NCI-H128 (cell line): ENCODE measurements at regions not wholly inside any gene's neighbourhood (a gene's known extent, or its start where the extent isn't known, plus 50 kb on each side); places are given as distances from the start of the nearest gene placed in this dataset.

Experiments
- DNase-seq: peaks from one replicate; lab custom pipeline; 2025; ENCODE audit not compliant: unreplicated experiment; lab: John Stamatoyannopoulos, UW

GRCh38 chr6:14934844-14935243 lies 311.0 kb upstream of the JARID2 start:
- no peak for DNase-seq

DNA sequence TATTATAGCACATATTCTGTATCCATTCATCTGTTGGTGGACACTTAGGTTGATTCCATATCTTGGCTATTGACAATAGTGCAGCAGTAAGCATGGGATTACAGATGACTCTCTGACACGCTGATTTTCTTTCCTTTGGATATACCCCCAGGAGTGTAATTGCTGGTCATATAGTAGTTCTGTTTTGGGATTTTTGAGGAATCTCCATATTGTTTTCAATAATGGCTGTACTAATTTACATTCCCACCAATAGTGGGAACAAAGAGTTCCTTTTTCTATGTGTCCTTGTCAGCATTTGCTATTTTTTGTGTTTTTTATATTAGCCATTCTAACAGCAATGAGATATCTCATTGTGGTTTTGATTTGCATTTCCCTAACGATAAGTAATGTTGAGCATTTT lies 309.0 kb upstream of the JARID2 start:
- no peak for DNase-seq

- no peak for DNase-seq
Measured at GRCh38 chr6:14943116-14943515, 302.8 kb upstream of the JARID2 start.

- no peak for DNase-seq
Measured at GRCh38 chr6:14944593-14944992, 301.3 kb upstream of the JARID2 start.

DNA sequence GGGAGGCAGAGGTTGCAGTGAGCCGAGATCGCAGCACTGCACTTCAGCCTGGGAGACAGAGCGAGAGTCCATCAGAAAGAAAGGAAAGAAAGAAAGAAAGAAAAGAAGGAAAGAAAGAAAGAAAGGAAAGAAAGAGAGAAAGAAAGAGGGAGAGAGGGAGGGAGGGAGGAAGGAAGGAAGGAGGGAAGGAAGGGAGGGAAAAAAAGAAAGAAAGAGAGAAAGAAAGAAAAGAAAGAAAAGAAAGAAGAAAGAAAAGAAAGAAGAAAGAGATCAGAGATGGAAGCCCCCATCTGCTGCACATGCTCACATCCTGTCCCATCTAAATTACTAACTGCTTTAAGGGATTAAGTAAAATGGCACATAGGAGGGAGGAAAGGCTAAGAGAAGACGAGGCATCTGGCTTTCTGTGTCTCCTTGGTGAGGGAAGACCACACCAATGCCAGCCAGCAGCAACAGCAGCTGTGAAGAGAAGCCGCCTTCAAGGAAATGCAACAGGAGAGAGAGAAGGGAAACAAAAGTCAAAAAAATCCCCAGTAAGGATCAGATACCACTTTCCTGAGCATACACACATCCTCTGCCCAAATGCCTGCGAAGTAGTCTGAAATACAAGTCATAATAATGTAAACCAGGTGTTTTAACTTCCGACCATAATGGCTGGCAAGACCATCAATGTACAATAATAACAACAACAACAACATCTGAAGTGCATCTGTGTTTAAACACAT lies 300.2 kb upstream of the JARID2 start:
- DNase-seq, result no peak

DNA sequence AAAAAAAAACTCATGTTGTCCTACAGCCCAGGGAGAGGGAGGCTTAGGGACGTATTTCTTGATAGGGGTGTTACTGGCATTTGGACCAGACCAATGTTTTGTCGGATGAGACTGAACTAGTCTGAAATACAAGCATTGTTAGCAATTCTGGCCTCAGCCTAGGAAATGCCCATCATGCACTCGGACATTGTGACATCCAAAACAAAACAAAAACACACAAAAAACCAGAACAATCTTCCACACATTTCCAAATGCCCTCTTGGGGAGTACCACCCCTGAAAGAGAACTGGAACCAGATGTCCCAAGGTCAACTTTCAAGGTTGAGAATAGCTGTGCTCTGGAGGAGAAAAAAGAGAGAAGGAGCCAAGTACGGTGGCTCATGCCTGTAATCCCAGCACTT lies 299.1 kb upstream of the JARID2 start:
- no peak for DNase-seq

GRCh38 chr6:14948586-14949245 lies 297.2 kb upstream of the JARID2 start:
- DNase-seq, result no peak

DNA sequence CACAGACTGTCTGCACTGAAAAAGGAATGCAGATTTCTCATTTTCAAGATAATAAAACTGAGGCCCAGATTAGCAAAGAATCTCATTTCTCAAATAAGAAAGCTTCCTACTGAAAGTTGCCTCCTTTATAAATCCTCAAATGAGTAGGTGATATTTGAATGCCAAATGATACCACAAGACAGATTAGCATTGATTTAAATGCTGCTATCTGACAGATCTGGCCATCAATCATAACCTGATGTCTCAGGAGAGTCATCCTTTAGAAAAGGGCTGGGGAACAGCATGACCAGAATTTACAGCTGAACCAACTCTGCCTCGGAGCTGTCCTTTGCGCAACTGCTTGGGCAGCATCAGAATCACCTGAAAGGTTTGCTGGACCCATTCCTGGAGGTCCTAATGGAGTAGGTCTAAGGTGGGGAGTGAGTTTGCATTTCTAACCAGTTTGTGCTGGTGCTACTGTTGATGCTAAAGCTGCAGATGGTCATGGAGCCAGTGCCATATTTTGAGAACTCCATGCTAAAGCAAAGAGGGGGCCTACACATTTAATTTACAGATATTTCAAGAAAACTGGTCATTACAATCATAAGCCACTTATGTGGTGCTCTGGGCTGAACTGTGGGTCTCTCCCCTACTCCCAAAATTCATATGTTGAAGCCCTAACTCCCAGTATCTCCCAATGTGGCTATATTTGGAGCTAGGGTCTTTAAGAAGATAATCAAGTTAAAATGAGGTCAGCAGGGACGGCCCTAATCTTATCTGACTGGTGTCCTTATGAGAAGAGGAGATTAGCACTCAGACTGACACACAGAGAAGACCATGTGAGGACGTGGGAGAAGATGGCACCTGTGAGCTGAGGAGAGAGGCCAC lies 295.5 kb upstream of the JARID2 start:
- DNase-seq, result no peak

DNA sequence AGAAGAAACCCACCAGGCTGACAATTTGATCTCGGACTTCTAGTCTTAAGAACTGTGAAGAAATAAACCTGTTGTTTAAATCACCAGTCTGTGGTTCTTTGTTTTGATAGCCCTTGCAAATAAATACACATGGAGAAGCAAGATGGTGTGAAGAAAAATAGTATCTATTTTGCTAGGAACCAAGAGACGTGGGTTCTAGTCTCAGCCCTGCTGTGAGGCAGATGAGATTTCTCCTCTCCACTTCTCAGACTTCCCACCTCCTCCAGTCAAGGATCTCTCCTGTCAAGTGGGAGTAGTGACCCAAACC lies 294.9 kb upstream of the JARID2 start:
- no peak for DNase-seq

- no peak for DNase-seq
Measured at GRCh38 chr6:14951704-14952103, 294.2 kb upstream of the JARID2 start.

GRCh38 chr6:14953836-14954235 lies 292.0 kb upstream of the JARID2 start:
- DNase-seq, result no peak

- DNase-seq, result no peak
Measured at GRCh38 chr6:14957355-14958059, 288.4 kb upstream of the JARID2 start.

DNA sequence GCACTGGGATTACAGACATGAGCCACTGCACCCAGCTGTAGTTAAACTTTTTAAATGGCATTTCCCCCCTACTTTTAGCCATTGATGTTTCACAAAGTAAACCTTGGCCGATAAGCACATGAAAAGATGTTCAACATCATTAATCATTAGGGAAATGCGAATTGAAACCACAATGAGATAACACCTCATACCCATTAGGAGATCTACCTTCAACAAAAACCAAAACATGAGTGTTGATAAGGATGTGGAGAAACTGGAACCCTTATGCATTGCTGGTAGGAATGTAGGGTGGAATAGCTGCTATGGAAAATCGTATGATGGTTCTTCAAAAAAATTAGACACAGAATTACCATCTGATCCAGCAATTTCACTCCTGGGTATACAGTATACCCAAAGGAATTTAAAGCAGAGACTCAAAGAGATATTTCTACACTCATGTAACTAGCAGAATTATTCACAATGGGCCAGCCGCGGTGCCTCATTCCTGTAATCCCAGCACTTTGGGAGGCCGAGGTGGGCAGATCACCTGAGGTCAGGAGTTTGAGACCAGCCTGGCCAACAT lies 286.5 kb upstream of the JARID2 start:
- DNase-seq, result no peak

DNA sequence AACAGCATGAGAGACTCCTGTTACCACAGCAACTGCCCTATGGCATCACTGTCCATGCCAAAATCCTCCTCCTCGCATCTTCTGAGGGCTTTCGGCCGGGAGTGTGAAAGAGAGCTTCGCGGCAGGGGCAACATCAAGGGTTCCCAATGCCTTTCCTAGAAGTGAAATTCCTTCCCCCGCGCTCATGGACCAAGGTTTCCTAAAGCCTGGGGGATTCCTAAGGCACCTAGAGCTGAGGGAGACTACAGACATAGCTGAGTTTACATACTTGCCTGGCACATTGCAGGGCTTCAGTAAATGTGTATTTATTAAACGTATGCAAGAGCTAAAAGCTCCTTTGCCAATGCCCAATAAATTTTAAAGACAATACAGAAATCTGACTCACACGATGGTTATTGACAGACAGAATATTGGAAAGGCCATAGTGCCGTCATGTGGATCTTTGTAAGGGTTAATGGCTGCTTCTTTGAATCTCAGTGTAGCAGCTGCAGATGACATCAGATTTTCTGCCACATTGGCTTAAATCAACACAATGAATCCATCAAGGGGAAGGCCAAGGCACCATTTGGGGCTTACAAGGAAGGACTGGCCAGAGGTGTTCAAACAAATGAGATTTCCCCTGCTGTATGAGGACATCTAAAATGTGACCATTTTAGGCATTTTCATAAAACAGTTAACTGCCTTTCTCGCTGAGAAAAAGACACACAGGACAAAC lies 281.2 kb upstream of the JARID2 start:
- DNase-seq, result no peak

GRCh38 chr6:14965424-14966075 lies 280.3 kb upstream of the JARID2 start:
- DNase-seq, result no peak

DNA sequence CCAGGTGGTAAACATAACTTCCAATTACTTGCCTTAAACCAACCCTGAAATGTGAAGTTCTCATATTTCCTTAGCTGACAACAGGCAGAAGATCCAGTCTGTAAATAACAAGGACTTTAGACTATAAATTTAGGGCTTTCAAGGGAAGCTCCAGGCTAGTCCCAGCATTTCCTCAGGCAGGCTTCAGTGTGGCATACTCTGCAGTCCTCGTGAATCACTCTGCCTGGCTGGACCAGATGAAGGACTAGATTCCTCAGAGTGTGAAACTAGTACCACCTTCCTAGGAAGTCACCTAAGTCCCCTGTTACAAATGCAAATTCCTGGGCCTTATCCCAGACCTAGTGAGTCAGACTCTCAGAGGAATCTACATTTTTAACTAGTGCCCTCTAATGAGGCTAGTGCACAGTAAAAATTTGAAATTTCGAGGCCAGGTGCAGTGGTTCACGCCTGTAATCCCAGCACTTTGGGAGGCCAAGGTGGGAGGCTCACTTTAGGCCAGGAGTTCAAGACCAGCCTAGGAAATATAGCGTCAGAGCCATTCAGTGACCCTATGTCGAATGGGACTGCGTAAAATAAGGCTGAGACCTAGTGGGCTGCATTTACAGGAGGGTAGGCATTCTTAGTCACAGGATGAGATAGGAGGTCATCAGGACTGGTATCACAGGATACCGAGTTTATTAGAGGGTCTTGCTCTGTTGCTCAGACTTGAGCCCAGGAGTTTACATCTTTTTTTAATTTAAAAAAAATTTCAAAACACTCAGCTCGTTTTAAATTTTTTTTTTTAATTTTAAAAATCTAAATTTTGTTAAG lies 279.6 kb upstream of the JARID2 start:
- no peak for DNase-seq

DNA sequence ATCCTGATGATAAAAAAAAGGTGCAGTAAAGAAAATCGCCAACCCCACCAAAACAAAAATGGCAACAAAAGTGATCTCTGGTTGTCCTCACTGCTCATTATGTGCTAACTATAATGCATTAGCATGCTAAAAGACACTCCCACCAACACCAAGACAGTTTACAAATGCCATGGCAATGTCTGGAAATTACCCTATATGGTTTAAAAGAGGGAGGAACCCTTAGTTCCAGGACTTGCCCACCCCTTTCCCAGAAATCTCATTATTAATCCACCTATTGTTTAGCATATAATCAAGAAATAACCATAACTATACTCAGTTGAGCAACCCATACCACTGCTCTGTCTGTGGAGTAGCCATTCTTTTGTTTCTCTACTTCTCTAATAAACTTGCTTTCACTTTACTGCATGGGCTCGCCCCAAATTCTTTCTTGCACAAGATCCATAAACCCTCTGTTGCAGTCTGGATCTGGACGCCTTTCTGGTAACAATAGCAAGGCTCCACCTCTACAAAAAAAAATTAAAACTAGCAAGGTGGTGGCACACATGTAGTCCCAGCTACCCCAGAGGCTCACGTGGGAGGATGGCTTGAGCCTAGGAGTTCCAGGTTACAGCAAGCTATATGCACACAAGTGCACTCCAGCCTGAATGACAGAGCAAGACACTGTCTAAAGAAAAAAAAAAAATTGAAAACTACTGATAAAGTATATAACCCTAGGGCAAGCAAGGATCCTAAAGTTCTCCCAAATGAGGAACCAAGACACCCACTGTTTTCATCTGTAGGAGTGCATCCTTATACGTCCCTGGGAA lies 278.8 kb upstream of the JARID2 start:
- DNase-seq, result no peak

DNA sequence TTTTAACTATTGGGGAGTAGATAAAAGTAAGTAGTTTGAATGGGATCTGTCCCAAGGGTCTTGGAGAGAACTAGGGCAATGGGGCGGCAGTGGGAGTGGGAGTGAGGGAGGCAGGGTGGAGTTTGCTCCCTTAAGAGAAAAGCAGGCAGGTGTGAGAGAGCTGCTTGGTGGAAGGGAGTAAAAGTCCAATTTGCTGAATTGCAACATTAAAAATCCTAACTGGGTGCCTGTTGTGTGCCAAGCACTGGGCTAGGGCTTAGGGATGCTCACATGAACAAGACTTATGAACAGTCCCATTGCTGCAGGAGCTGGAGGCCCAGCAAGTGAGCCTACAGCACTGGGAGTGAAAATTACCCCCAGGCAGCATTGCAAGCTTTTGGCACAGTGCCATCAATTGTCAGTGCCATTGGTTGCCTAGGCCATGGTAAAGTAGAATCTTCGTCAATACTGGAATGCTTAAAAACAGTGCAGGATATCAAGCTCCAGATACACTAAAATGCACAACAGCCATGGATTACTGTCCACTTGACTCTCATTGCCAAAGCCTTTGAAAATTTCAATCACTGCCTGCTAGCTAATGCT lies 277.7 kb upstream of the JARID2 start:
- DNase-seq, result no peak
